PC-3 (cell line): ENCODE measurements at regions not wholly inside any gene's neighbourhood (a gene's known extent, or its start where the extent isn't known, plus 50 kb on each side); places are given as distances from the start of the nearest gene placed in this dataset.

Experiments used
- ATAC-seq: fragments of 200-7000 bp; cut with Tn5 transposase; 2 replicates; pipeline ENCODE4 v1.9.1; 2020; ENCODE audit warnings: mild to moderate bottlenecking, moderate library complexity
- BruUV-seq: library from RNA; stranded (reverse); fragments of 400-500 nt; replicated peaks from 2 replicates; lab custom pipeline; 2021; lab: Mats Ljungman, UMichigan
- CTCF ChIA-PET: fragments of 300-600 bp; sonication (Branson Sonifier 250); formaldehyde crosslinking; loops from one replicate; lab custom pipeline; 2022; ENCODE audit warnings: antibody characterized with exemption; lab: Charles Lee
- POLR2A ChIA-PET: fragments of 300-600 bp; sonication (Branson Sonifier 250); formaldehyde crosslinking; loops from one replicate; lab custom pipeline; 2022; ENCODE audit warnings: antibody characterized with exemption; ENCODE audit not compliant: unreplicated experiment; lab: Charles Lee
- DNase-seq: peaks from one replicate; pipeline ENCODE4 v3.0.0-alpha.2; 2015
- H2AFZ ChIP-seq: fragments of 300-600 bp; sonication (generic); 2 replicates; pipeline ENCODE4 v1.6.0; 2016; ENCODE audit warnings: antibody characterized with exemption, low read length
- H3F3A ChIP-seq: fragments of 300-600 bp; sonication (generic); one replicate; pipeline ENCODE4 v1.6.0; 2017; ENCODE audit warnings: antibody characterized with exemption, low read length, control low read depth, mild to moderate bottlenecking; ENCODE audit not compliant: unreplicated experiment
- H3K27ac ChIP-seq: fragments of 300-600 bp; sonication (generic); 2 replicates; pipeline ENCODE4 v1.5.1; 2016; ENCODE audit warnings: mild to moderate bottlenecking, low read length
- H3K27me3 ChIP-seq: fragments of 300-600 bp; sonication (generic); 2 replicates; pipeline ENCODE4 v1.6.1; 2016; ENCODE audit warnings: low read length, mixed read lengths
- H3K36me3 ChIP-seq: fragments of 300-600 bp; sonication (generic); 2 replicates; pipeline ENCODE4 v1.6.1; 2016; ENCODE audit warnings: low read depth, mixed run types, low read length, mixed read lengths
- H3K4me1 ChIP-seq: fragments of 300-600 bp; sonication (generic); 2 replicates; pipeline ENCODE4 v1.5.1; 2016; ENCODE audit warnings: low read length; ENCODE audit not compliant: insufficient read depth
- H3K4me2 ChIP-seq: fragments of 300-600 bp; sonication (generic); 2 replicates; pipeline ENCODE4 v1.6.0; 2016; ENCODE audit warnings: low read length
- H3K4me3 ChIP-seq: fragments of 300-600 bp; sonication (generic); 2 replicates; pipeline ENCODE4 v1.5.1; 2016; ENCODE audit warnings: mild to moderate bottlenecking, low read length, mixed read lengths
- H3K79me2 ChIP-seq: fragments of 300-600 bp; sonication (generic); 2 replicates; pipeline ENCODE4 v1.6.1; 2017; ENCODE audit warnings: low read length, mixed read lengths
- H3K9ac ChIP-seq: fragments of 300-600 bp; sonication (generic); 2 replicates; pipeline ENCODE4 v1.6.0; 2016; ENCODE audit warnings: mild to moderate bottlenecking, low read length
- H3K9me2 ChIP-seq: fragments of 300-600 bp; sonication (generic); replicated peaks from 2 replicates; pipeline ENCODE4 v1.6.1; 2016; ENCODE audit warnings: mixed run types, low read length, mixed read lengths
- H3K9me3 ChIP-seq: fragments of 300-600 bp; sonication (generic); 2 replicates; pipeline ENCODE4 v1.6.1; 2016; ENCODE audit warnings: low read length, mixed read lengths
- H4K20me1 ChIP-seq: fragments of 300-600 bp; sonication (generic); 2 replicates; pipeline ENCODE4 v1.6.1; 2016; ENCODE audit warnings: low read length, mixed read lengths
- CTCF ChIP-seq: fragments of 300-600 bp; sonication (generic); conservative IDR thresholded peaks from 2 replicates; pipeline ENCODE4 v1.5.1; 2017; ENCODE audit warnings: antibody characterized with exemption, low read depth, mild to moderate bottlenecking, low read length
- EZH2 ChIP-seq: fragments of 300-600 bp; sonication (generic); IDR thresholded peaks from one replicate; pipeline ENCODE4 v1.6.1; 2017; ENCODE audit warnings: antibody characterized with exemption, mild to moderate bottlenecking, low read length; ENCODE audit not compliant: unreplicated experiment
- EZH2phosphoT487 ChIP-seq: fragments of 300-600 bp; sonication (generic); IDR thresholded peaks from 2 replicates; pipeline ENCODE4 v1.6.1; 2018; ENCODE audit warnings: mild to moderate bottlenecking, antibody characterized with exemption, low read length, borderline replicate concordance
- intact Hi-C: fragments of 100-400 bp; cut with micrococcal nuclease; formaldehyde crosslinking; loops from 2 replicates; pipeline ENCODE4 v1.9.0; 2023

- Histone ChIP-seq H3K4me3 (no peak overlapping the region), H3K9ac (no peak overlapping the region), H3K36me3 (no peaks in the 10 kb centered on the region), H3K27me3 (no peaks in the 10 kb centered on the region), H3K4me1 (no peaks in the 10 kb centered on the region), H2AFZ (no peak overlapping the region), H3K79me2 (no peaks in the 10 kb centered on the region), H3K27ac (no peak overlapping the region), H3K9me3 (no peaks in the 10 kb centered on the region), H3K9me2 (no peaks in the 10 kb centered on the region), H3F3A (no peaks in the 10 kb centered on the region), H4K20me1 (no peaks in the 10 kb centered on the region), H3K4me2 (no peak overlapping the region)
- intact Hi-C loops: no loop called here
- ChIA-PET CTCF (no interaction called here), POLR2A (no interaction called here)
- no TSS peak for BruUV-seq
- ATAC-seq: no peak
- TF ChIP-seq EZH2: no peak
- TF ChIP-seq EZH2phosphoT487: no peak
- no peak for TF ChIP-seq CTCF
- no peak for DNase-seq
These were observed 86.4 kb downstream of the GPR37 start for GRCh38 chr7:124679146-124679545.

GRCh38 chr7:124674451-124674850 lies 91.1 kb downstream of the GPR37 start:
- intact Hi-C loops: no loop called here
- POLR2A ChIA-PET: no interaction called here

More at GRCh38 chr7:124674451-124674850, 91.1 kb downstream of the GPR37 start:
- Histone ChIP-seq H3K4me1 (no peaks in the 10 kb centered on the region; the same call in 1 of the 2 replicates), H3K27ac (no peak overlapping the region), H3K9me3 (no peaks in the 10 kb centered on the region), H3K4me2 (no peak overlapping the region), H2AFZ (no peak overlapping the region), H3K36me3 (no peaks in the 10 kb centered on the region), H3F3A (no peaks in the 10 kb centered on the region), H3K9me2 (no peaks in the 10 kb centered on the region), H4K20me1 (no peaks in the 10 kb centered on the region), H3K9ac (no peak overlapping the region), H3K79me2 (no peaks in the 10 kb centered on the region), H3K4me3 (no peak overlapping the region), H3K27me3 (no peaks in the 10 kb centered on the region)
- BruUV-seq: no TSS peak
- no peak for DNase-seq
- CTCF ChIA-PET: no interaction called here
- no peak for ATAC-seq
- TF ChIP-seq EZH2 (no peak), EZH2phosphoT487 (no peak), CTCF (no peak)
